Uterus (tissue), 3 donors: ENCODE measurements at regions not wholly inside any gene's neighbourhood (a gene's known extent, or its start where the extent isn't known, plus 50 kb on each side); places are given as distances from the start of the nearest gene placed in this dataset.
"Not testable (repeated sequence)": the region's sequence is repeated elsewhere in the genome, so short reads cannot be mapped to it uniquely, and the experiment has no call there.

ENCODE experiments used
- DNase-seq, 2 donors: peaks; one replicate each; pipeline ENCODE4 v3.0.0-alpha.2; 2019 to 2020
- H3K27ac ChIP-seq, 2 donors: fragments of 200-600 bp; sonication (generic); 1 replicate in 1 of 2; 2 replicates in 1 of 2; pipeline ENCODE4 v1.5.1; 2016 to 2018
- H3K27me3 ChIP-seq, 2 donors: fragments of 200-600 bp; sonication (generic); one replicate each; pipeline ENCODE4 v1.5.1; 2018 to 2019; ENCODE audit warnings: control low read depth in 1 of 2
- H3K36me3 ChIP-seq, 2 donors: fragments of 200-600 bp; sonication (generic); one replicate each; pipeline ENCODE4 v1.5.1; 2019; ENCODE audit warnings: control low read depth in 1 of 2
- H3K4me1 ChIP-seq, 2 donors: fragments of 200-600 bp; sonication (generic); one replicate each; pipeline ENCODE4 v1.5.1; 2018 to 2019; ENCODE audit warnings: control low read depth in 1 of 2
- H3K4me3 ChIP-seq, 2 donors: fragments of 200-600 bp; sonication (generic); 1 replicate in 1 of 2; 2 replicates in 1 of 2; pipeline ENCODE4 v1.5.1; 2018 to 2019; ENCODE audit warnings: mild to moderate bottlenecking in 1 of 2
- H3K9me3 ChIP-seq, 2 donors: fragments of 200-600 bp; sonication (generic); one replicate each; pipeline ENCODE4 v1.5.1; 2019; ENCODE audit warnings: control low read depth in 1 of 2
- CTCF ChIP-seq, 4 experiments: fragments of 200-600 bp in 2 of 4; fragments of 450-650 bp in 2 of 4; sonication (generic) in 2 of 4; IDR thresholded peaks; one replicate each; pipeline ENCODE4 v1.5.1; 2016 to 2019; ENCODE audit warnings: antibody characterized with exemption in 4 of 4, mild to moderate bottlenecking in 2 of 4, moderate library complexity in 1 of 4
- POLR2A ChIP-seq, 2 donors: fragments of 450-650 bp; IDR thresholded peaks; one replicate each; pipeline ENCODE4 v1.6.1; 2016; ENCODE audit warnings: antibody characterized with exemption in 2 of 2, mild to moderate bottlenecking in 1 of 2, moderate library complexity in 1 of 2
- intact Hi-C: fragments of 100-400 bp; cut with DNase I; formaldehyde crosslinking; loops from one replicate; pipeline ENCODE4 v1.15.1; 2023; ENCODE audit warnings: low total_unique reads
- donor health status: DM: yes; HTN: yes; CAD: no.

GRCh38 chr9:95710446-95710845, 165.0 kb upstream of the ERCC6L2 start:
- H3K27me3 ChIP-seq = no peaks in the 10 kb centered on the region
- intact Hi-C loops = no loop called here

GRCh38 chr9:95696701-95697100, 178.8 kb upstream of the ERCC6L2 start:
- intact Hi-C loops = no loop called here
- DNase-seq = no peak
- TF ChIP-seq POLR2A (IDR thresholded peaks at IDR 0.05) = no peak
- TF ChIP-seq CTCF (IDR thresholded peaks at IDR 0.05) = no peak
- no peak overlapping the region for H3K4me3 ChIP-seq
- H3K4me1 ChIP-seq = no peaks in the 10 kb centered on the region
- H3K27me3 ChIP-seq = no peaks in the 10 kb centered on the region
- no peak overlapping the region for H3K27ac ChIP-seq
- no peaks in the 10 kb centered on the region for H3K9me3 ChIP-seq
- H3K36me3 ChIP-seq = no peaks in the 10 kb centered on the region

More at GRCh38 chr9:95710446-95710845, 165.0 kb upstream of the ERCC6L2 start:
- no peak overlapping the region for H3K4me3 ChIP-seq
- no peaks in the 10 kb centered on the region for H3K4me1 ChIP-seq
- H3K36me3 ChIP-seq = no peaks in the 10 kb centered on the region
- DNase-seq = no peak
- TF ChIP-seq POLR2A (IDR thresholded peaks at IDR 0.05) (no peak), CTCF (IDR thresholded peaks at IDR 0.05) (no peak)
- no peak overlapping the region for H3K27ac ChIP-seq
- H3K9me3 ChIP-seq = no peaks in the 10 kb centered on the region

GRCh38 chr9:95691435-95691834, 174.7 kb upstream of the PTCH1 start:
- H3K27ac ChIP-seq = no peak overlapping the region
- no peaks in the 10 kb centered on the region for H3K36me3 ChIP-seq
- H3K4me3 ChIP-seq = no peak overlapping the region
- TF ChIP-seq POLR2A (IDR thresholded peaks at IDR 0.05) (no peak), CTCF (IDR thresholded peaks at IDR 0.05) (no peak)
- no peaks in the 10 kb centered on the region for H3K4me1 ChIP-seq
- intact Hi-C loops = no loop called here
- no peaks in the 10 kb centered on the region for H3K27me3 ChIP-seq
- H3K9me3 ChIP-seq = no peaks in the 10 kb centered on the region
- DNase-seq = no peak

- no peaks in the 10 kb centered on the region for H3K27me3 ChIP-seq
- intact Hi-C loops = no loop called here
These were observed 172.9 kb upstream of the PTCH1 start for GRCh38 chr9:95689669-95690068.

GRCh38 chr9:95684516-95684915, 167.7 kb upstream of the PTCH1 start:
- intact Hi-C loops = no loop called here
- no peak for DNase-seq
- H3K4me3 ChIP-seq = no peak overlapping the region
- no peaks in the 10 kb centered on the region for H3K36me3 ChIP-seq
- no peaks in the 10 kb centered on the region for H3K27me3 ChIP-seq
- H3K9me3 ChIP-seq = no peaks in the 10 kb centered on the region
- H3K27ac ChIP-seq = no peak overlapping the region
- TF ChIP-seq POLR2A (IDR thresholded peaks at IDR 0.05) = no peak
- TF ChIP-seq CTCF (IDR thresholded peaks at IDR 0.05) = no peak
- no peaks in the 10 kb centered on the region for H3K4me1 ChIP-seq

More at GRCh38 chr9:95689669-95690068, 172.9 kb upstream of the PTCH1 start:
- no peak overlapping the region for H3K4me3 ChIP-seq
- no peak for TF ChIP-seq CTCF (IDR thresholded peaks at IDR 0.05)
- no peak for TF ChIP-seq POLR2A (IDR thresholded peaks at IDR 0.05)
- H3K4me1 ChIP-seq = no peaks in the 10 kb centered on the region
- no peak for DNase-seq
- no peaks in the 10 kb centered on the region for H3K9me3 ChIP-seq
- no peak overlapping the region for H3K27ac ChIP-seq
- no peaks in the 10 kb centered on the region for H3K36me3 ChIP-seq

- intact Hi-C loops, H3K27me3 ChIP-seq, H3K4me1 ChIP-seq, H3K36me3 ChIP-seq, H3K9me3 ChIP-seq, H3K4me3 ChIP-seq, H3K27ac ChIP-seq, DNase-seq: not testable (repeated sequence)
These were observed 163.5 kb upstream of the PTCH1 start for GRCh38 chr9:95680306-95680705.
